Activated CD4-positive, alpha-beta T cell treated with anti-CD3 and anti-CD28 coated beads, Interleukin-2, Interleukin-6, amounts not matched to agents 100 ng/mL and 50 ng/mL, durations not matched to agents 16 hours and 8 hours (primary cell): ENCODE measurements at regions not wholly inside any gene's neighbourhood (a gene's known extent, or its start where the extent isn't known, plus 50 kb on each side); places are given as distances from the start of the nearest gene placed in this dataset.
"Not testable (repeated sequence)": the region's sequence is repeated elsewhere in the genome, so short reads cannot be mapped to it uniquely, and the experiment has no call there.

Experiments
- DNase-seq: peaks from one replicate; pipeline ENCODE4 v3.0.0-alpha.2; 2020

DNA sequence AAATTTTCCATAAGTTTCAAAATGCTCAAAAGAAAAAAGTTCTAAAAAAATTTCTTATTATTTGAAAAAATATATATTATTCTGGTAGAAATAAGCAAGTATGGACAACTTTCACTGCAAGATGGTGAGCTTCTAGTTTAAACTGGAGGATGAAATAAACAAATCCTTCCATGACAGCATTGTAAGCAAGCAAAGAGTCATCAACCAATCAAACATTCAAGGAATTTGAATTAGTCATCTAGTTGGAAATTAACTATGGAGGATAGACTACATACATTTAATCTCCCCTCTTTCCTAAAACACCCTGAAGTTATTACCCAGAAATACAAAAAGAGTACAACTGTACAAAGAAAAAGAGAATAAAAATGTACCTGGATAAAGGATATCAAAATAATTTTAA, 51.0 kb upstream of the IRX5 start:
- no peak for DNase-seq

DNA sequence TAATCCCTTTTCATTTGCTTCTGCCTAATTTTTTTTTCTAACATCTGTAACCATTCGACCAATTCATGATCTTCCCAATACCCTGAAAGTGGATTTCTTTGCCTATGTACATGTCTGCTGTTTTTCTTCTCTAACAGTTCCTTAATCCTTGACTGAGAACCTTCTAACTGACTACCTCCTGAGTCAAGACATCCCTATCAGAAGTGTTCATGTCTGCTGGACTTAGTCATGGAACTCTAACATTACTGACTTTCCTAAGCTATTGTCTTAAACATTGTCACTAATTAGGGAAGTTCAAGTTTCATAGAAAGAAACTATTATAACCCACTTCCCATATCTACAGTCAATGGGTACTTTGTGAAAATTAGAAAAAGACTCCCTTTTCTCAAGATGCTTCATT, 52.4 kb upstream of the IRX5 start:
- no peak for DNase-seq

GRCh38 chr16:54875443-54875842, 55.2 kb upstream of the IRX5 start:
- no peak for DNase-seq

DNA sequence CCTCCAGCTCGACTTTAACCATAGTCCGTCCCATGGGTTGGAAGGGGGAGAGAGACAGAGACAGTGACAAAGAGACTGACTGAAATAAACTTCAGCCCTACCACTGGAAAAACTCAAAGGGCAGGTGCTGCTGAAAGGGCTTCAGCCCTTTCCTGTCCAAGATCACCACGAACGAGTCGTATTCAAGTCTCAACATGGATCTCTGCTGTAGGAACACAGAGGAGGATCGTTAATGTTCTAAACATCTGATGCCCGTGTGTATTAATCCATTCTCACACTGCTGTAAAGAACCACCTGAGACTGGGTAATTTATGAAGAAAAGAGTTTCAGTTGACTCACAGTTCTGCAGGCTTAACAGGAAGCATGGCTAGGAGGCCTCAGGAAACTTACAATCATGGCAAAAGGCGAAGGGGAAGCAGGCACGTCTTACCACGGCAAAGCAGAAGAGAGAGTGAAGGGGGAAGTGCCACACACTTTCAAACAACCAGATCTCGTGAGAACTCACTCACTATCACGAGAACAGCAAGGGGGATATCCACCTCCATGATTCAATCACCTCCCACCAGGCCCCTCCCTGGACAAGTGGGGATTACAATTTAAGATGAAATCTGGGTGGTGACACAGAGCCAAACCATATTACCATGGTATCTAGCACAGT, 56.8 kb upstream of the IRX5 start:
- not testable (repeated sequence) for DNase-seq

GRCh38 chr16:54873071-54873470, 57.6 kb upstream of the IRX5 start:
- DNase-seq, result no peak

DNA sequence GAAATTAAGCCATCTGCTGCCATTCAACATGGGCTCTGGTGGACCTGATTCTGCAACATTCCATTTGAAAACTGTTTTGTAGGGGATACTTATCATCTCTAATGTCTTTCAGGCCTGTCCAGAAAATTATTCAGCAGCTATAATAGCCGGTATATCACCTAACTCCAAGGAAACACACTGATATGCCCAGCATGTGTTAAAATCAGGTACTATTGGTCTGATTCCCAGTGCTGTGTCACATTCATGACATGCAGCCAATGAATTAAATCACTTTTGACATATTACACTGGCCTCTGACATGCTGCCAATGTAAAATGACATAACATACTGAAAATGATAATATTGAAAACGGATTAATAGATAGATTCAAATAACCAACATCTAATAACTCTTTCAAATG, 60.5 kb upstream of the IRX5 start:
- DNase-seq, result no peak

GRCh38 chr16:54867302-54867832, 63.3 kb upstream of the IRX5 start:
- peak; percentile 24 for DNase-seq

DNA sequence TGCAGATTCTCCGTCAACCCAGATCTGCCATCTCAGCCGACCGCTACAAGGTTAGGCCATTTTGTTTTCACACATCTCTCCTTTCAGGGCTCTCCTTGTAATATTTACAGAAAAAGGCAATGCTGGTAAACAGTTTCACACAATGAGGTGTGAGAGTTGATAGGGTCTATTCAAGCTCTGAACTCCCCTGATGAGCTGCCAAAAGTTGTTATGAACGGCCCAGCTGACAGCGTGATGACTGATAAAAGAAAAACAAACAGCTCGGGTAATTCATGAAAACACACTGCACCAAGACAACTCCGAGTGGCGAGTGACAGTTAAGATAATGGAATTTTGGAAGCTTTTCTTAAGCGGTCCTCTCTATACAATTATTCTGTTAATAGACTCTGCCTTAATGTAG, 68.1 kb upstream of the IRX5 start:
- DNase-seq, result no peak

- DNase-seq, result no peak
Measured at GRCh38 chr16:54856871-54857270, 73.8 kb upstream of the IRX5 start.

DNA sequence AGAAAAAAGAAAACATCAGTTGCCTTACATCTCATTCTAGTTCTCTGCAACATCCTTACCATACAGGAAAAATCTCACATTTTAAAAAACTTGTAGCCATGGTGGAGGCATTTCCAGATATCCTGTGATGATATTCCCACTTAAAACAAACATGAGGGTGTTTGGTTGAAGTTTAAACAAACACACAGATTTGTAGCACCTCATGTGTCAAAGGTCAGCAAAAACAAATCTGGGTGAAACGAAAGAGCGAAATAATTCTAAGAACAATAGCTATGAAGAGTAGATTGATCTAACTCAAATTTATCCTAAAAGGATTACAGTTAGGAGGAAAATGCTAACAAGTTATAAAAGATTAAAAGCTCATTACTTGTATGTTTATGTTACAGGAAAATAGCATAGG, 83.1 kb upstream of the IRX5 start:
- DNase-seq, result no peak

- no peak for DNase-seq
Measured at GRCh38 chr16:54847207-54847606, 83.5 kb upstream of the IRX5 start.

DNA sequence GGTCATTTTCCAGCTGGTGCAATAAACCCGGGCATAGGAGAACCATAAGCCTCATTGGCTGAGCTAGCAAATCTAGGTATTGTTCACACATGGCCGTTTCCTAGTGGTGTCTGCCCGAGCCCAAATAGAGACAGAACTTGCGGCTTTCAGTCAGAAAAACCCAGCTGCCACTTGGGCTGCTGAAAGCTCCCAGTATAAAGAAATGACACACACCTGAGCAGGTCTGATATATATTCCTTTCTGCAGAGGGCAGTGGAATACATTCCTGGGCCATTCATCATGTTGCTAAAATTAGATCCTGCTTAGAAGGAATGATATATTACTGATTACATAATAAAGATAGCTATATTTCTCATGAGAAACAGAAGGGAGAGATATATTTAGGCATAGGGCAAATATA, 83.9 kb upstream of the IRX5 start:
- no peak for DNase-seq

DNA sequence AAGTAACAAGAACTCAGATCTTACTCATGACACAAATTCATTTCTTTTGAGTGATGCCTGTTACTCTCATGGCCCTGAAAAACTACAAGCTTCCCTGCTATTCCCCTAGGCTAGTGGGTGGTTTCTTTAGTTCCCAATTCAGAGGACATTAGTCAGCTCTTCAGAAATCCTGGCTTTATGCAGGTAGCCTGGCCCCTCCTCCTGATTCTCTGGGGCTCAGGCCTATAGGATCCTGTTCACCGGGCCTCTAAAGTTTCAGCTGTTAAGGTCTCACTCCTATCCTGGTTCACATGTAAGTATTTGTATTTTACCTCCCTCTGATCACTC, 87.3 kb upstream of the IRX5 start:
- no peak for DNase-seq

- DNase-seq, result no peak
Measured at GRCh38 chr16:54842743-54843423, 87.8 kb upstream of the IRX5 start.

DNA sequence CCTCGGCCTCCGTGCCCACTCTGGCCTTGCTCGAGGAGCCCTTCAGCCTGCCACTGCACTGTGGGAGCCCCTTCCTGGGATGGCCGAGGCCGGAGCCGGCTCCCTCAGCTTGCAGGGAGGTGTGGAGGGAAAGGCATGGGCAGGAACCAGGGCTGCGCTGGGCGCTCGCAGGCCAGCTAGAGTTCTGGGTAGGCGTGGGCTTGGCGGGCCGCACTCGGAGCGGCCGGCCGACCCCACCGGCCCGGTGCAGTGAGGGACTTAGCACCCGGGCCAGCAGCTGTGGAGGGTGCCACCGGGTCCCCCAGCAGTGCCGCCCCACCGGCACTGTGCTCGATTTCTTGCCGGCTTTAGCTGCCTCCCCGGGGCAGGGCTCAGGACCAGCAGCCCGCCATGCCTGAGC, 101.0 kb upstream of the IRX5 start:
- DNase-seq, result no peak

DNA sequence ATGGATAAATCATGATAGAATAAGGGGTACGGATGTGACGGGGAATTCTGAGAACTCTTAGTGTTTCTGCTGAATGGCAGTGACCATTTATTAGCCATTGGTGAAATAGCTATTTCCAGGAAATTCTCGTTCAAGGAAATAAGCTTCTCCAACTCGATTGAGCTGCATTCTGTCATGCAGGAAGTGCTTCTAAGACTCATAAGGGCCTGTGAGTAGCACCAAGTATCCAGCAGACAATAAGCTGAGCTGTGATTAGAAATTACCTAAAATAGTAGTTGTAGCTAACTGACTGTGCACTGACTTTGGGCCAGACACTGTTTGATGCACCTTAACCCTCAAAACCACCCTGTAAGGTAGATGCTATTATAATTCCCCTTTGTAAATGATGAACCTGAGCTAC, 107.8 kb upstream of the IRX5 start:
- DNase-seq, result no peak

GRCh38 chr16:54822492-54822891, 108.2 kb upstream of the IRX5 start:
- no peak for DNase-seq

- DNase-seq, result no peak
Measured at GRCh38 chr16:54821731-54822130, 108.9 kb upstream of the IRX5 start.

- DNase-seq, result no peak
Measured at GRCh38 chr16:54817940-54818574, 112.6 kb upstream of the IRX5 start.

GRCh38 chr16:54817432-54817831, 113.2 kb upstream of the IRX5 start:
- no peak for DNase-seq

DNA sequence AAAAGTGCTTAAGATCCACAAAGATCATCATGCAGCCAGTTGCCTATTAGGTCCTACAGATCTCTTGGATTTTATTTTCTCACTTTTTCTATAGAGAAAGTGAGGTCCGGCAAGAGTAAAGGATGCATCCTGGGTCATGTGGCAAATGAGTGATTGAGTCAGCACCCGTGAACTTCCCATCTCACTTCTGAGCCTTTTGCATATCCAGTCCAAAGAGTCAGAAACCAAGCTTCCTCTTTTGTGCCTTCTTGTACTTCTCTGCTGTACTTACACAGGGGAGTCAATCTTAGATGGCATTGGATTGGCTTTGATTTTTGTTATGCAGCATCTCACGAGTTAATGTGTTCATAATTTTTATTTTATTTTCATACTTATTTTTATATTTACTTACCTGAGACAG, 114.2 kb upstream of the IRX5 start:
- no peak for DNase-seq

- no peak for DNase-seq
Measured at GRCh38 chr16:54815177-54815576, 115.5 kb upstream of the IRX5 start.

DNA sequence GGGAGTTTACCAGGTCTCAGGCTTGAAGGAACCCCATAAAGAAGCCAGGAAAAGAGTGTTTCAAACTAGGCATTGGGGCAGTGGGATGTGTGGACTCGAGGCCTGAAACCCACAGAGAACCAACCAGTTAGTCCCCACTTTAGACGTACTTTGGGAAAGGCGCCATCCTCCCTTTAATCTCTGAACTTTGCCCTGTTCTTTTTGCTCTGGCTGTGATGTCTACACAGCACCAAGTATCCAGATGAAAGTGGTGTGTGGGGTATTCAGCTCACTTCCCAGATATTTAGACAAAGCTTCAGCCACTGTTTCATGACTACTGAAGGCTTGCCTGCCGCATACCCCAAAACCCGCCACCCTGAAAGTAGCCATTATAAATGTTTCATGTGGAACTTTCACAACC, 116.9 kb upstream of the IRX5 start:
- DNase-seq, result no peak

DNA sequence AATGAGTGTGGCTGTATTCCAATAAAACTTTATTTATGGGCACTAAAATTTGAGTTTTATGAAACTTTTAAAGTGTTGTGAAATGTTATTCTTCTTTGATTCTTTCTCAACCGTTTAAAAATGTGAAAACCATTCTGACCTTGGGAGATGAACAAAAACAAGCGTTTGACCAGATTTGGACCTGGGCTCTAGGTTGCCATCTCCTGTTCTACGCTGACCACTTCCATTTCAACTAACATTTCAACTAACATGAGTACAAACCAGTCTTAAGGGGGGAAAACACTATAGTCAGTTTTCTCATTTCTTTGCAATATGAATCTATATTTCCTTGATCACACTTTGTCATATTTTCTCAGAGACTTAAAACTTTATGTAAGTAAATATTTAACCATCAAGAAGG, 118.4 kb upstream of the IRX5 start:
- DNase-seq, result no peak

DNA sequence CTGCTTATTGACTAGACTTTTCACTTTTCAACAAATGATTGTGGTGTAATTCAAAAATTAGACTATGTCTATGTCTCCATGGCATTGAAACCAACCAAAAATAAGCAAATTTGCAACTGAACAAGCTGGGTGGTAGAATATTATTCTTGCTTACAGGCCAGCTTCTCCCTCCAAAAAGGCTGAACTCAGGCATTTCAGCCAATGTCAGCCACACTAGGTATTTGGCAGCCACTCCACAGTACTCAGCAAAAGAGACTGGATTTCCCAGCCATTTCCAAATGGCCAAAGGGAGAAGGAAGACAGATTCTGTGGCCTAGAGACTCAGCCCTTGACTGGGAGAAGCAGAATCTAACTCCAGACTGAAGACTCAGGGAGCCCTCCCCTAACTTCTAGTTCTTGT, 121.8 kb upstream of the IRX5 start:
- no peak for DNase-seq
